DND-41 (cell line): ENCODE measurements at regions not wholly inside any gene's neighbourhood (a gene's known extent, or its start where the extent isn't known, plus 50 kb on each side); places are given as distances from the start of the nearest gene placed in this dataset.

Experiments
- CTCF ChIP-seq: IDR thresholded peaks from 2 replicates; pipeline ENCODE4 v1.5.1; 2012; ENCODE audit warnings: borderline replicate concordance, low read length, moderate library complexity, mild to moderate bottlenecking; ENCODE audit not compliant: poor library complexity, severe bottlenecking; ENCODE audit errors: extremely low read depth
- EZH2 ChIP-seq: IDR thresholded peaks from 3 replicates; pipeline ENCODE4 v1.6.1; 2012; ENCODE audit warnings: borderline replicate concordance, low read depth, mild to moderate bottlenecking, moderate library complexity, low read length, inconsistent platforms; ENCODE audit not compliant: severe bottlenecking

- TF ChIP-seq CTCF (no peak), EZH2 (no peak)
Measured at GRCh38 chrX:39283239-39283638, 482.0 kb downstream of the MID1IP1 start.
